Prostate gland (tissue), 2 donors: ENCODE measurements at regions not wholly inside any gene's neighbourhood (a gene's known extent, or its start where the extent isn't known, plus 50 kb on each side); places are given as distances from the start of the nearest gene placed in this dataset.

Experiments
- POLR2AphosphoS5 ChIP-seq: sonication (generic); formaldehyde crosslinking; IDR thresholded peaks from one replicate; pipeline ENCODE4 v1.6.1; 2017; ENCODE audit warnings: antibody characterized with exemption
- TF ChIP-seq, protein P1 (sequence below), 4 experiments: fragments of 200-600 bp in 2 of 4; fragments of 450-650 bp in 2 of 4; sonication (generic) in 2 of 4; IDR thresholded peaks; 1 replicate in 3 of 4; 2 replicates in 1 of 4; pipeline ENCODE4 v1.5.1; 2016 to 2019; ENCODE audit warnings: antibody characterized with exemption in 4 of 4, mild to moderate bottlenecking in 2 of 4, moderate library complexity in 2 of 4

DNA sequence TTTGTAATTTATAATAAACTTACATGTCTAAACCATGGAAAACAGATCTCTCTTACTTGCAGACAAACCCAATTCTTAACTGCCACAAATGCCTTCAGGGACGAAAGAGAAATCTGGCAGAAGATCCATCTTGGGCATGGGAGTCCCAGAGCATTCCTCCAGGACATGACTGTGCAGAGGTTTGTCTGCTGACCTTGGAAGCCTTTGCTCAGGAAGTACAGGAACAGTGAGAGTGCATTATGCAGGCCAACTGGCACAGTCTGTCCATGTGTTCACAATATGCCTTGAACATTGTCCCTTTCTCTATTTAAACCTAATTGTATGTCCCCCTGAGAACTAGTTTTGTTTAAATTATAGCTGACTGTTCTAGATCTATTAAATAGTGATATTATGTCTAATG lies 467.1 kb downstream of the ATP23 start:
- TF ChIP-seq, protein P1, sequence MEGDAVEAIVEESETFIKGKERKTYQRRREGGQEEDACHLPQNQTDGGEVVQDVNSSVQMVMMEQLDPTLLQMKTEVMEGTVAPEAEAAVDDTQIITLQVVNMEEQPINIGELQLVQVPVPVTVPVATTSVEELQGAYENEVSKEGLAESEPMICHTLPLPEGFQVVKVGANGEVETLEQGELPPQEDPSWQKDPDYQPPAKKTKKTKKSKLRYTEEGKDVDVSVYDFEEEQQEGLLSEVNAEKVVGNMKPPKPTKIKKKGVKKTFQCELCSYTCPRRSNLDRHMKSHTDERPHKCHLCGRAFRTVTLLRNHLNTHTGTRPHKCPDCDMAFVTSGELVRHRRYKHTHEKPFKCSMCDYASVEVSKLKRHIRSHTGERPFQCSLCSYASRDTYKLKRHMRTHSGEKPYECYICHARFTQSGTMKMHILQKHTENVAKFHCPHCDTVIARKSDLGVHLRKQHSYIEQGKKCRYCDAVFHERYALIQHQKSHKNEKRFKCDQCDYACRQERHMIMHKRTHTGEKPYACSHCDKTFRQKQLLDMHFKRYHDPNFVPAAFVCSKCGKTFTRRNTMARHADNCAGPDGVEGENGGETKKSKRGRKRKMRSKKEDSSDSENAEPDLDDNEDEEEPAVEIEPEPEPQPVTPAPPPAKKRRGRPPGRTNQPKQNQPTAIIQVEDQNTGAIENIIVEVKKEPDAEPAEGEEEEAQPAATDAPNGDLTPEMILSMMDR (IDR thresholded peaks at IDR 0.05): no peak
- peak; percentile 64 for TF ChIP-seq POLR2AphosphoS5
